Fibroblast of lung (primary cell): ENCODE measurements at regions not wholly inside any gene's neighbourhood (a gene's known extent, or its start where the extent isn't known, plus 50 kb on each side); places are given as distances from the start of the nearest gene placed in this dataset.

Source experiments
- DNase-seq, 2 donors: peaks; one replicate each; pipeline versions ENCODE4 v3.0.0 to v3.0.0-alpha.2; 2010; ENCODE audit warnings: low read depth in 2 of 2
- H2AFZ ChIP-seq: 2 replicates; pipeline ENCODE4 v1.5.1; 2012; ENCODE audit warnings: low read length, control low read depth, inconsistent platforms
- H3K27ac ChIP-seq: 2 replicates; pipeline ENCODE4 v1.5.1; 2011; ENCODE audit warnings: low read length, control low read depth; ENCODE audit not compliant: insufficient read depth
- H3K27me3 ChIP-seq: 2 replicates; pipeline ENCODE4 v1.5.1; 2011; ENCODE audit warnings: mild to moderate bottlenecking, low read length; ENCODE audit not compliant: control insufficient read depth, insufficient read depth
- H3K36me3 ChIP-seq: 2 replicates; pipeline ENCODE4 v1.5.1; 2011; ENCODE audit warnings: low read length; ENCODE audit not compliant: control insufficient read depth, insufficient read depth
- H3K4me1 ChIP-seq: 2 replicates; pipeline ENCODE4 v1.5.1; 2011; ENCODE audit warnings: low read length; ENCODE audit not compliant: control insufficient read depth, insufficient read depth; ENCODE audit errors: extremely low read depth
- H3K4me2 ChIP-seq: 2 replicates; pipeline ENCODE4 v1.5.1; 2011; ENCODE audit warnings: low read length, control low read depth; ENCODE audit not compliant: insufficient read depth; ENCODE audit errors: extremely low read depth
- H3K4me3 ChIP-seq, 4 experiments: fragments of 200-600 bp in 1 of 4; sonication (generic) in 1 of 4; replicated peaks in 1 of 4; 2 replicates each; pipeline ENCODE4 v1.5.1; 2011 to 2016; ENCODE audit warnings: low read length in 4 of 4, low read depth in 3 of 4, mild to moderate bottlenecking in 3 of 4, control low read depth in 2 of 4, inconsistent platforms in 1 of 4, mixed read lengths in 1 of 4; ENCODE audit not compliant: insufficient read depth in 1 of 4; ENCODE audit errors: control extremely low read depth in 1 of 4
- H3K79me2 ChIP-seq: 2 replicates; pipeline ENCODE4 v1.5.1; 2012; ENCODE audit warnings: mild to moderate bottlenecking, low read length, inconsistent platforms; ENCODE audit not compliant: control insufficient read depth, insufficient read depth
- H3K9ac ChIP-seq: 2 replicates; pipeline ENCODE4 v1.5.1; 2011; ENCODE audit warnings: mild to moderate bottlenecking, low read length, control low read depth; ENCODE audit not compliant: insufficient read depth
- H3K9me3 ChIP-seq: 2 replicates; pipeline ENCODE4 v1.5.1; 2012; ENCODE audit warnings: low read depth, low read length; ENCODE audit not compliant: control insufficient read depth, insufficient read depth
- H4K20me1 ChIP-seq: 2 replicates; pipeline ENCODE4 v1.5.1; 2011; ENCODE audit warnings: low read length; ENCODE audit not compliant: control insufficient read depth, insufficient read depth; ENCODE audit errors: extremely low read depth
- CTCF ChIP-seq, 2 donors: IDR thresholded peaks in 1 of 2; conservative IDR thresholded peaks in 1 of 2; 1 replicate in 1 of 2; 2 replicates in 1 of 2; pipeline ENCODE4 v1.5.1; 2011 to 2012; ENCODE audit warnings: low read length in 2 of 2, control low read depth in 1 of 2, inconsistent platforms in 1 of 2, low read depth in 1 of 2, mild to moderate bottlenecking in 1 of 2
- EZH2 ChIP-seq: IDR thresholded peaks from 2 replicates; pipeline ENCODE4 v1.5.1; 2012; ENCODE audit warnings: low read length, control low read depth, mild to moderate bottlenecking; ENCODE audit errors: missing control alignments

GRCh38 chr2:237227190-237227589 is 141.5 kb downstream of the COPS8 start:
- Histone ChIP-seq H3K79me2 (no peaks in the 10 kb centered on the region), H3K4me3 (no peak overlapping the region), H3K27me3 (no peaks in the 10 kb centered on the region), H3K27ac (peak overlapping the region; percentile 78), H3K4me1 (peaks cover 35% of the 10 kb centered on the region), H3K9ac (no peak overlapping the region), H3K4me2 (peak overlapping the region; percentile 36), H2AFZ (no peak overlapping the region), H3K36me3 (no peaks in the 10 kb centered on the region), H3K9me3 (no peaks in the 10 kb centered on the region), H4K20me1 (no peaks in the 10 kb centered on the region)
- TF ChIP-seq EZH2 (no peak), CTCF (conservative IDR thresholded peaks at IDR 0.05 in 1 of 2, IDR thresholded peaks at IDR 0.05 in 1 of 2; ENCODE audit: low read depth in 1 of 2, low read length in 2 of 2) (no peak)
- no peak for DNase-seq

- Histone ChIP-seq H2AFZ (no peak overlapping the region), H3K4me3 (no peak overlapping the region)
- TF ChIP-seq EZH2 = no peak
- no peak for TF ChIP-seq CTCF (conservative IDR thresholded peaks at IDR 0.05 in 1 of 2, IDR thresholded peaks at IDR 0.05 in 1 of 2; ENCODE audit: low read depth in 1 of 2, low read length in 2 of 2)
Observed at GRCh38 chr2:237227592-237228280, 142.0 kb downstream of the COPS8 start.

GRCh38 chr2:237228281-237228625 is 142.6 kb downstream of the COPS8 start:
- Histone ChIP-seq H3K4me2 (peak overlapping the region; percentile 21), H3K36me3 (no peaks in the 10 kb centered on the region), H2AFZ (no peak overlapping the region), H3K9me3 (no peaks in the 10 kb centered on the region), H4K20me1 (no peaks in the 10 kb centered on the region), H3K79me2 (no peaks in the 10 kb centered on the region), H3K27ac (peak overlapping the region; percentile 78), H3K4me3 (no peak overlapping the region), H3K9ac (no peak overlapping the region), H3K4me1 (peaks cover 28% of the 10 kb centered on the region), H3K27me3 (no peaks in the 10 kb centered on the region)
- peak in 1 of 2 donors; percentile 58 for DNase-seq
- TF ChIP-seq EZH2 (no peak), CTCF (conservative IDR thresholded peaks at IDR 0.05 in 1 of 2, IDR thresholded peaks at IDR 0.05 in 1 of 2; ENCODE audit: low read depth in 1 of 2, low read length in 2 of 2) (no peak)

More at GRCh38 chr2:237227592-237228280, 142.0 kb downstream of the COPS8 start:
- H3K9ac ChIP-seq = no peak overlapping the region
- no peaks in the 10 kb centered on the region for H3K79me2 ChIP-seq
- no peaks in the 10 kb centered on the region for H4K20me1 ChIP-seq
- peaks cover 32% of the 10 kb centered on the region for H3K4me1 ChIP-seq
- no peaks in the 10 kb centered on the region for H3K27me3 ChIP-seq
- H3K9me3 ChIP-seq = no peaks in the 10 kb centered on the region
- H3K27ac ChIP-seq = peak overlapping the region; percentile 78
- no peaks in the 10 kb centered on the region for H3K36me3 ChIP-seq
- peak; percentile 91 to 99 for DNase-seq
- peak overlapping the region; percentile 36 for H3K4me2 ChIP-seq
